Transverse colon (tissue), 3 donors: ENCODE measurements at regions not wholly inside any gene's neighbourhood (a gene's known extent, or its start where the extent isn't known, plus 50 kb on each side); places are given as distances from the start of the nearest gene placed in this dataset.

Experiments used
- CTCF ChIP-seq, 5 experiments: fragments of 200-600 bp in 3 of 5; fragments of 450-650 bp in 2 of 5; sonication (generic) in 3 of 5; IDR thresholded peaks; 1 replicate in 2 of 5; 2 replicates in 3 of 5; pipeline ENCODE4 v1.5.1; 2016 to 2017; ENCODE audit warnings: antibody characterized with exemption in 5 of 5, inconsistent platforms in 3 of 5, mild to moderate bottlenecking in 2 of 5, moderate library complexity in 1 of 5
- POLR2A ChIP-seq: fragments of 450-650 bp; IDR thresholded peaks from one replicate; pipeline ENCODE4 v1.6.1; 2016; ENCODE audit warnings: antibody characterized with exemption, mild to moderate bottlenecking, moderate library complexity

GRCh38 chrX:44071847-44072551, 98.8 kb upstream of the NDP start:
- no peak for TF ChIP-seq CTCF (IDR thresholded peaks at IDR 0.05)
- no peak for TF ChIP-seq POLR2A
